B cell (primary cell): ENCODE measurements at regions not wholly inside any gene's neighbourhood (a gene's known extent, or its start where the extent isn't known, plus 50 kb on each side); places are given as distances from the start of the nearest gene placed in this dataset.

Experiments
- ATAC-seq: fragments of 200-7000 bp; cut with Tn5 transposase; one replicate; pipeline ENCODE4 v1.10.0; 2021; ENCODE audit warnings: low read depth, mild to moderate bottlenecking, moderate number of reproducible peaks, moderate library complexity
- CTCF ChIA-PET: fragments of 350-600 bp; sonication (Branson Sonifier 250); formaldehyde crosslinking; loops from one replicate; lab custom pipeline; 2021; ENCODE audit warnings: antibody characterized with exemption, inconsistent platforms; lab: Charles Lee
- POLR2A ChIA-PET: fragments of 350-600 bp; sonication (Branson Sonifier 250); formaldehyde crosslinking; loops from one replicate; lab custom pipeline; 2021; ENCODE audit warnings: antibody characterized with exemption; lab: Charles Lee
- DNase-seq: peaks from one replicate; pipeline ENCODE4 v3.0.0; 2013
- H2AFZ ChIP-seq: 2 replicates; pipeline ENCODE4 v1.6.1; 2012; ENCODE audit warnings: mild to moderate bottlenecking, low read depth, low read length; ENCODE audit not compliant: insufficient read depth, poor library complexity, severe bottlenecking
- H3K27ac ChIP-seq, 2 donors: 1 replicate in 1 of 2; 2 replicates in 1 of 2; pipeline ENCODE4 v1.5.1; 2012 to 2013; ENCODE audit warnings: low read length in 2 of 2, mild to moderate bottlenecking in 2 of 2, moderate library complexity in 1 of 2
- H3K27me3 ChIP-seq, 4 experiments: fragments of 200-600 bp in 1 of 4; sonication (generic) in 1 of 4; replicated peaks in 1 of 4; 1 replicate in 2 of 4; 2 replicates in 2 of 4; pipeline versions ENCODE4 v1.6.1 to v1.7.0; 2013 to 2016; ENCODE audit warnings: low read length in 3 of 4, mild to moderate bottlenecking in 2 of 4, mixed read lengths in 1 of 4, moderate library complexity in 1 of 4; ENCODE audit not compliant: insufficient read depth in 4 of 4, control insufficient read depth in 3 of 4; ENCODE audit errors: control extremely low read depth in 1 of 4
- H3K36me3 ChIP-seq, 2 experiments: replicated peaks in 1 of 2; 1 replicate in 1 of 2; 2 replicates in 1 of 2; pipeline versions ENCODE4 v1.6.1 to v1.7.1; 2013; ENCODE audit warnings: low read length in 1 of 2; ENCODE audit not compliant: insufficient read depth in 2 of 2, control insufficient read depth in 1 of 2; ENCODE audit errors: control extremely low read depth in 1 of 2, extremely low read depth in 1 of 2
- H3K4me1 ChIP-seq, 2 donors: fragments of 200-600 bp in 1 of 2; sonication (generic) in 1 of 2; 1 replicate in 1 of 2; 2 replicates in 1 of 2; pipeline versions ENCODE4 v1.5.1 to v1.6.1; 2013 to 2017; ENCODE audit warnings: low read length in 2 of 2; ENCODE audit not compliant: control insufficient read depth in 2 of 2, insufficient read depth in 2 of 2
- H3K4me2 ChIP-seq: replicated peaks from 2 replicates; pipeline ENCODE3; 2012; ENCODE audit warnings: mild to moderate bottlenecking, low read depth, low read length; ENCODE audit not compliant: poor library complexity, severe bottlenecking
- H3K4me3 ChIP-seq, 5 experiments: fragments of 200-600 bp in 1 of 5; sonication (generic) in 1 of 5; 1 replicate in 3 of 5; 2 replicates in 2 of 5; pipeline versions ENCODE4 v1.5.1 to v1.7.0; 2011 to 2016; ENCODE audit warnings: low read length in 4 of 5, mild to moderate bottlenecking in 4 of 5, low read depth in 2 of 5, control low read depth in 1 of 5, moderate library complexity in 1 of 5; ENCODE audit not compliant: insufficient read depth in 1 of 5; ENCODE audit errors: control extremely low read depth in 1 of 5, extremely low read depth in 1 of 5
- H3K79me2 ChIP-seq: fragments of 200-600 bp; sonication (generic); one replicate; pipeline ENCODE4 v1.6.0; 2016; ENCODE audit warnings: low read length; ENCODE audit not compliant: control insufficient read depth, insufficient read depth
- H3K9ac ChIP-seq: fragments of 200-600 bp; sonication (generic); 2 replicates; pipeline ENCODE4 v1.6.1; 2017; ENCODE audit warnings: mild to moderate bottlenecking, low read length, moderate library complexity
- H3K9me3 ChIP-seq, 3 donors: one replicate each; pipeline versions ENCODE4 v1.6.1 to v1.7.1; 2013; ENCODE audit warnings: low read length in 2 of 3; ENCODE audit not compliant: control insufficient read depth in 2 of 3, insufficient read depth in 1 of 3; ENCODE audit errors: control extremely low read depth in 1 of 3
- H4K20me1 ChIP-seq: 2 replicates; pipeline ENCODE4 v1.6.0; 2012; ENCODE audit warnings: mild to moderate bottlenecking, low read length; ENCODE audit not compliant: insufficient read depth, control insufficient read depth, poor library complexity, severe bottlenecking
- H3K27ac Mint-ChIP-seq: one replicate; pipeline ENCODE4 v1.8.0; 2021; ENCODE audit warnings: mixed read lengths
- H3K27me3 Mint-ChIP-seq: one replicate; pipeline ENCODE4 v1.8.0; 2021; ENCODE audit warnings: mixed read lengths
- H3K4me1 Mint-ChIP-seq: one replicate; pipeline ENCODE4 v1.8.0; 2021; ENCODE audit warnings: mixed read lengths
- H3K4me3 Mint-ChIP-seq: one replicate; pipeline ENCODE4 v1.8.0; 2021; ENCODE audit warnings: mixed read lengths
- H3K9me3 Mint-ChIP-seq: one replicate; pipeline ENCODE4 v1.8.0; 2022; ENCODE audit warnings: mixed read lengths; ENCODE audit not compliant: insufficient read depth
- EZH2 ChIP-seq: IDR thresholded peaks from 2 replicates; pipeline ENCODE4 v1.6.1; 2012; ENCODE audit warnings: borderline replicate concordance, low read depth, mild to moderate bottlenecking, moderate library complexity, low read length; ENCODE audit not compliant: insufficient read depth, poor library complexity, severe bottlenecking
- WGBS: methylation state at CpG from one replicate; pipeline ENCODE4 v1.1.5; 2013; ENCODE audit warnings: missing lambda C conversion rate; ENCODE audit not compliant: insufficient coverage; 5-methylcytosine and 5-hydroxymethylcytosine counted together
- intact Hi-C: fragments of 100-400 bp; cut with micrococcal nuclease; formaldehyde crosslinking; loops from one replicate; pipeline ENCODE4 v1.10.0; 2022
- TF ChIP-seq, protein P1 (sequence below): fragments of 200-600 bp; IDR thresholded peaks from one replicate; pipeline ENCODE4 v1.8.0; 2022; ENCODE audit warnings: antibody characterized with exemption, mild to moderate bottlenecking

GRCh38 chr11:101199416-101199815 lies 69.8 kb upstream of the PGR start:
- ATAC-seq = no peak
- ChIA-PET POLR2A (no interaction called here), CTCF (no interaction called here)
- Histone ChIP-seq H3K27me3 (no peaks in the 10 kb centered on the region), H3K4me2 (no peak overlapping the region), H3K9me3 (no peaks in the 10 kb centered on the region), H3K36me3 (no peaks in the 10 kb centered on the region), H2AFZ (no peak overlapping the region), H3K4me3 (no peak overlapping the region), H3K27ac (no peak overlapping the region), H3K9ac (no peak overlapping the region), H4K20me1 (no peaks in the 10 kb centered on the region), H3K79me2 (no peaks in the 10 kb centered on the region), H3K4me1 (no peaks in the 10 kb centered on the region)
- intact Hi-C loops = no loop called here
- WGBS = no CpG with 5 or more reads among the region's 2 CpGs
- no peak overlapping the region for H3K4me3 Mint-ChIP-seq
- no peaks in the 10 kb centered on the region for H3K27me3 Mint-ChIP-seq
- no peak for DNase-seq
- peaks cover 3% of the 10 kb centered on the region for H3K9me3 Mint-ChIP-seq
- H3K4me1 Mint-ChIP-seq = no peaks in the 10 kb centered on the region
- TF ChIP-seq, protein P1, sequence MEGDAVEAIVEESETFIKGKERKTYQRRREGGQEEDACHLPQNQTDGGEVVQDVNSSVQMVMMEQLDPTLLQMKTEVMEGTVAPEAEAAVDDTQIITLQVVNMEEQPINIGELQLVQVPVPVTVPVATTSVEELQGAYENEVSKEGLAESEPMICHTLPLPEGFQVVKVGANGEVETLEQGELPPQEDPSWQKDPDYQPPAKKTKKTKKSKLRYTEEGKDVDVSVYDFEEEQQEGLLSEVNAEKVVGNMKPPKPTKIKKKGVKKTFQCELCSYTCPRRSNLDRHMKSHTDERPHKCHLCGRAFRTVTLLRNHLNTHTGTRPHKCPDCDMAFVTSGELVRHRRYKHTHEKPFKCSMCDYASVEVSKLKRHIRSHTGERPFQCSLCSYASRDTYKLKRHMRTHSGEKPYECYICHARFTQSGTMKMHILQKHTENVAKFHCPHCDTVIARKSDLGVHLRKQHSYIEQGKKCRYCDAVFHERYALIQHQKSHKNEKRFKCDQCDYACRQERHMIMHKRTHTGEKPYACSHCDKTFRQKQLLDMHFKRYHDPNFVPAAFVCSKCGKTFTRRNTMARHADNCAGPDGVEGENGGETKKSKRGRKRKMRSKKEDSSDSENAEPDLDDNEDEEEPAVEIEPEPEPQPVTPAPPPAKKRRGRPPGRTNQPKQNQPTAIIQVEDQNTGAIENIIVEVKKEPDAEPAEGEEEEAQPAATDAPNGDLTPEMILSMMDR = no peak
- no peak for TF ChIP-seq EZH2
- H3K27ac Mint-ChIP-seq = no peak overlapping the region

DNA sequence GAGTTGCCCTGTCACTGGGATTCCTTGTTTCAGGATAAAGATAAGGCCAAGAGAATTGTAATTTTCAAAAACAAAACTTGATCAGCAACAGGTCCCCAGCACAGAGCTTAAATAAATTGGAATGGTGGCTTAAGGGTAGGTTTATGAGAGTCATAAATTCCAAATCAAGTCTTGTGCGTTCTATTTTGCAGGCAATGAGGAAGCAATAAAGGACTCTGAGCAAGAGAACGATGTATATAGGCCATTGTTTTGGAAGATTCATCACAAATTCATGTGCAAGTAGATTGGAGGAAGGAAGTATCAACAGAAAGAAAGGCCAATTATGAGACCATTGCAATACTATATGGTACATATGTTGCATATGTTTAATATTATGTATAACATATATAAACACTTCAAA lies 65.7 kb upstream of the PGR start:
- CTCF ChIA-PET = no interaction called here
- no peak for TF ChIP-seq EZH2
- TF ChIP-seq, protein P1 = no peak
- POLR2A ChIA-PET = no interaction called here

More for the DNA sequence above, 65.7 kb upstream of the PGR start:
- Mint-ChIP-seq H3K27ac (no peak overlapping the region), H3K4me3 (no peak overlapping the region), H3K9me3 (no peaks in the 10 kb centered on the region), H3K27me3 (no peaks in the 10 kb centered on the region), H3K4me1 (no peaks in the 10 kb centered on the region)
- DNase-seq (no peak), ATAC-seq (no peak)
- Histone ChIP-seq H3K4me3 (no peak overlapping the region), H3K4me2 (no peak overlapping the region), H3K36me3 (no peaks in the 10 kb centered on the region), H4K20me1 (no peaks in the 10 kb centered on the region), H3K27ac (no peak overlapping the region), H3K79me2 (no peaks in the 10 kb centered on the region), H3K9ac (no peak overlapping the region), H3K27me3 (no peaks in the 10 kb centered on the region), H3K4me1 (no peaks in the 10 kb centered on the region), H2AFZ (no peak overlapping the region), H3K9me3 (no peaks in the 10 kb centered on the region)
- 81% methylated on average over 2 of the region's 2 CpGs for WGBS
- intact Hi-C loops = no loop called here
